ENCODE measurements at regions not wholly inside any gene's neighbourhood (a gene's known extent, or its start where the extent isn't known, plus 50 kb on each side); places are given as distances from the start of the nearest gene placed in this dataset.

DNA sequence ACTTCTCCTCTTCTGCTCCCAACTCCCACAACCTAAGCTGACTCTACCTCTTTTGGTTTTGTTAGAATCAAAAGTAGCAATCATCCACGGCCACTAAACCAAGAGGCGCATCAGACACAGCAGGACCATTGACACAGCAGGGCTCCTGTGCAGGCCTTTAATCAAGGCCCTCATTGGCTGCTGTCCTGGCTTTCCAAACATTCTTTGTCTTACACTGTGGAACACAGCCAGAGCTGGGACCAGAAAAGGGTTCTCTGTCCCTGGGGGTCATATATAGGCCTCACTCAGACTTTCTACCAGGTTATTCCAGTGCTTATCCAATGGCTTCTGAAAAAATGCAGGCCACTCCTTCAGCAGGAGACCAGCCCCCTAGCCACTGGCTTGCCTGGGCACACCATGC is 212.7 kb upstream of the NTM start:
- no peak overlapping the region for H3K4me2 ChIP-seq
- no peak overlapping the region for H3K27ac ChIP-seq
- H3K4me3 ChIP-seq, result no peak overlapping the region
- H3K9me3 ChIP-seq (ENCODE audit: low read depth), result no peaks in the 10 kb centered on the region
- H4K20me1 ChIP-seq (ENCODE audit: insufficient read depth, poor library complexity, severe bottlenecking), result no peaks in the 10 kb centered on the region
- TF ChIP-seq, protein P1, sequence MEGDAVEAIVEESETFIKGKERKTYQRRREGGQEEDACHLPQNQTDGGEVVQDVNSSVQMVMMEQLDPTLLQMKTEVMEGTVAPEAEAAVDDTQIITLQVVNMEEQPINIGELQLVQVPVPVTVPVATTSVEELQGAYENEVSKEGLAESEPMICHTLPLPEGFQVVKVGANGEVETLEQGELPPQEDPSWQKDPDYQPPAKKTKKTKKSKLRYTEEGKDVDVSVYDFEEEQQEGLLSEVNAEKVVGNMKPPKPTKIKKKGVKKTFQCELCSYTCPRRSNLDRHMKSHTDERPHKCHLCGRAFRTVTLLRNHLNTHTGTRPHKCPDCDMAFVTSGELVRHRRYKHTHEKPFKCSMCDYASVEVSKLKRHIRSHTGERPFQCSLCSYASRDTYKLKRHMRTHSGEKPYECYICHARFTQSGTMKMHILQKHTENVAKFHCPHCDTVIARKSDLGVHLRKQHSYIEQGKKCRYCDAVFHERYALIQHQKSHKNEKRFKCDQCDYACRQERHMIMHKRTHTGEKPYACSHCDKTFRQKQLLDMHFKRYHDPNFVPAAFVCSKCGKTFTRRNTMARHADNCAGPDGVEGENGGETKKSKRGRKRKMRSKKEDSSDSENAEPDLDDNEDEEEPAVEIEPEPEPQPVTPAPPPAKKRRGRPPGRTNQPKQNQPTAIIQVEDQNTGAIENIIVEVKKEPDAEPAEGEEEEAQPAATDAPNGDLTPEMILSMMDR (IDR thresholded peaks at IDR 0.05; ENCODE audit: poor library complexity), result no peak
- TF ChIP-seq EZH2phosphoT487 (IDR thresholded peaks at IDR 0.05; ENCODE audit: low read depth, severe bottlenecking, unreplicated experiment) (no peak), EZH2 (IDR thresholded peaks at IDR 0.05; ENCODE audit: borderline replicate concordance) (no peak)
- H3K9me2 ChIP-seq (replicated peaks; ENCODE audit: insufficient read depth), result no peaks in the 10 kb centered on the region
- no peaks in the 10 kb centered on the region for H3K36me3 ChIP-seq (replicated peaks; ENCODE audit: insufficient read depth, low read depth)
- no peaks in the 10 kb centered on the region for H3K4me1 ChIP-seq (ENCODE audit: insufficient read depth)
- WGBS (ENCODE audit: low lambda C conversion rate, missing lambda C conversion rate), result 95% methylated on average over 2 of the region's 2 CpGs
- H3K27me3 ChIP-seq, result peaks cover 3% of the 10 kb centered on the region
- no peak for DNase-seq (ENCODE audit: low spot score)
- H2AFZ ChIP-seq, result no peak overlapping the region
- H3K79me2 ChIP-seq, result no peaks in the 10 kb centered on the region

DNA sequence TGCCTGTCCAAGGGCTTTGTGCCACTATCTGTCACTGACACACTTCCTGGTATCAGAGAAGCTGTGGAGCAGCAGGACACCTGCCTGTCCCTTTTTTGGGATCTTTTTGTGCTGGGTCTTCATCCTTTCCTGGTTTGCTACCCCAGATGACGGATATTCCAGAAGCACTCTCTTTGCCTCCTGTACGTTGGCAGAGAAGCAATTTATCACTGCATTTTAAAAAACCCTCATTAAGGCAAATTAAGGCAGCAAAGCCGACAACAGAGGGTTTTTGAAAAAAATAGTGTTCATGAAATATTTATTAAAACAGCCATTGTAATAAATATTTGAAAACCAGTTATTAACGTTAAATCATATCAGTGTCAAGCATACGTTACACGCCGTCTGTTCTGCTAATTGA is 209.6 kb upstream of the NTM start:
- Histone ChIP-seq H3K27ac (no peak overlapping the region), H4K20me1 (ENCODE audit: insufficient read depth, poor library complexity, severe bottlenecking) (no peaks in the 10 kb centered on the region), H3K27me3 (peaks cover 3% of the 10 kb centered on the region), H3K9me2 (replicated peaks; ENCODE audit: insufficient read depth) (no peaks in the 10 kb centered on the region), H3K79me2 (no peaks in the 10 kb centered on the region), H3K4me2 (no peak overlapping the region), H3K36me3 (replicated peaks; ENCODE audit: insufficient read depth, low read depth) (no peaks in the 10 kb centered on the region), H2AFZ (no peak overlapping the region), H3K4me1 (ENCODE audit: insufficient read depth) (no peaks in the 10 kb centered on the region), H3K9me3 (ENCODE audit: low read depth) (no peaks in the 10 kb centered on the region), H3K4me3 (no peak overlapping the region)
- WGBS (ENCODE audit: low lambda C conversion rate, missing lambda C conversion rate), result 93% methylated on average over 7 of the region's 7 CpGs
- no peak for TF ChIP-seq EZH2 (IDR thresholded peaks at IDR 0.05; ENCODE audit: borderline replicate concordance)
- DNase-seq (ENCODE audit: low spot score), result no peak

DNA sequence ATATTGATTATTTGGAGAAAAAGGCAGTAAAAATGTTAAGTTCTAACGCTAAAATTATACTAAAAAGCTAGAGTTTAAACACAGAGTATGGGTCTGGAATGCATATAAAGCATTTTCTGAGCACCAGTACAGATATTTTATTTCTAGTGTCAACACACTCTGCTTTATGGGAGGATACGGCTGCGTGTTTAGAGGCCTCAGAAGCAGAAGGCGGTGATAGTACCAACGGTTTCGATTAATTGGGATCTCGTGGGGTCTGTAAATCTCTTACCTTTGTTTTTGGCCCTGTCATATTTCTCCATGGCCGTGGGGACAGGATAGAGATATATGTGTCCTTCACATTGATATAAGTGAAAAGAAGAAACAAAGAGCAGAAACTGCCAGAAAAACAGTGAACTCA is 206.8 kb upstream of the NTM start:
- no peaks in the 10 kb centered on the region for H3K4me1 ChIP-seq (ENCODE audit: insufficient read depth)
- no peaks in the 10 kb centered on the region for H3K36me3 ChIP-seq (replicated peaks; ENCODE audit: insufficient read depth, low read depth)
- no peak overlapping the region for H3K27ac ChIP-seq
- WGBS (ENCODE audit: low lambda C conversion rate, missing lambda C conversion rate), result 68% methylated on average over 8 of the region's 8 CpGs
- peaks cover 3% of the 10 kb centered on the region for H3K27me3 ChIP-seq
- no peaks in the 10 kb centered on the region for H3K9me3 ChIP-seq (ENCODE audit: low read depth)
- no peaks in the 10 kb centered on the region for H3K79me2 ChIP-seq
- H3K9me2 ChIP-seq (replicated peaks; ENCODE audit: insufficient read depth), result no peaks in the 10 kb centered on the region
- no peaks in the 10 kb centered on the region for H4K20me1 ChIP-seq (ENCODE audit: insufficient read depth, poor library complexity, severe bottlenecking)
- no peak overlapping the region for H3K4me3 ChIP-seq
- H3K4me2 ChIP-seq, result no peak overlapping the region
- TF ChIP-seq EZH2phosphoT487 (IDR thresholded peaks at IDR 0.05; ENCODE audit: low read depth, severe bottlenecking, unreplicated experiment), result no peak
- TF ChIP-seq, protein P1 (IDR thresholded peaks at IDR 0.05; ENCODE audit: poor library complexity), result no peak
- no peak for DNase-seq (ENCODE audit: low spot score)
- no peak overlapping the region for H2AFZ ChIP-seq

DNA sequence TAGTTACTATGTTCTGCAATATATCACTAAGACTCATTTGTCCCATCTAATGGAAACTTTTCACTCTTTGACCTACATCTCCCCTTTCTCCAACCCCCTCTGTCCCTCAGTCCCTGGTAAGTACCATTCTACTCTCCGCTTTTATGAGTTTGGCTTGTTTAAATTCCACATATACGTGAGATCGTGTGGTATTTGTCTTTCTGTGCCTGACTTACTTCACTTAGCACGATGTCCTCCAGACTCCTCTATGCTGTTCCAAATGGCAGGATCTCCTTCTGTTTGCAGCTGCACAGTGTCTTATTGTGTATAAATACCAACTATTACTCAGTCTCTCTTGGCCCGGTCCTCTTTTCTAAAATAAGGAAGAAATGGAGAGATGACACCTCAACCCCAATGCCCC is 205.4 kb upstream of the NTM start:
- H3K9me2 ChIP-seq (replicated peaks; ENCODE audit: insufficient read depth), result no peaks in the 10 kb centered on the region
- DNase-seq (ENCODE audit: low spot score), result no peak

More for the DNA sequence above, 205.4 kb upstream of the NTM start:
- Histone ChIP-seq H3K79me2 (no peaks in the 10 kb centered on the region), H2AFZ (no peak overlapping the region), H3K4me2 (no peak overlapping the region), H3K27ac (no peak overlapping the region), H3K4me3 (no peak overlapping the region), H3K36me3 (replicated peaks; ENCODE audit: insufficient read depth, low read depth) (no peaks in the 10 kb centered on the region), H3K27me3 (peaks cover 3% of the 10 kb centered on the region), H3K9me3 (ENCODE audit: low read depth) (no peaks in the 10 kb centered on the region), H4K20me1 (ENCODE audit: insufficient read depth, poor library complexity, severe bottlenecking) (no peaks in the 10 kb centered on the region), H3K4me1 (ENCODE audit: insufficient read depth) (no peaks in the 10 kb centered on the region)
- no peak for TF ChIP-seq EZH2phosphoT487 (IDR thresholded peaks at IDR 0.05; ENCODE audit: low read depth, severe bottlenecking, unreplicated experiment)
- TF ChIP-seq, protein P1 (IDR thresholded peaks at IDR 0.05; ENCODE audit: poor library complexity), result no peak
- TF ChIP-seq EZH2 (IDR thresholded peaks at IDR 0.05; ENCODE audit: borderline replicate concordance), result no peak
- 69% methylated on average over 5 of the region's 5 CpGs for WGBS (ENCODE audit: low lambda C conversion rate, missing lambda C conversion rate)

Measured in hepatocyte (in vitro differentiated cells).